Right lobe of liver (tissue), 6 donors: ENCODE measurements at regions not wholly inside any gene's neighbourhood (a gene's known extent, or its start where the extent isn't known, plus 50 kb on each side); places are given as distances from the start of the nearest gene placed in this dataset.

Source experiments
- ATAC-seq, 4 donors: fragments of 200-7000 bp; cut with Tn5 transposase; one replicate each; pipeline ENCODE4 v1.9.1; 2020; ENCODE audit warnings: mild to moderate bottlenecking in 4 of 4, moderate library complexity in 4 of 4
- DNase-seq, 3 donors: peaks; one replicate each; pipeline ENCODE4 v3.0.0-alpha.2; 2020
- H3K27ac ChIP-seq, 3 donors: fragments of 200-600 bp; one replicate each; pipeline ENCODE4 v1.8.0; 2022
- H3K27me3 ChIP-seq, 2 donors: fragments of 200-600 bp; one replicate each; pipeline ENCODE4 v1.8.0; 2022
- H3K36me3 ChIP-seq, 4 donors: fragments of 200-600 bp; sonication (generic) in 1 of 4; one replicate each; pipeline versions ENCODE4 v1.5.1 to v1.8.0; 2017 to 2022; ENCODE audit warnings: control low read depth in 1 of 4
- H3K4me1 ChIP-seq, 4 donors: fragments of 200-600 bp; sonication (generic) in 1 of 4; one replicate each; pipeline versions ENCODE4 v1.5.1 to v1.8.0; 2017 to 2022; ENCODE audit warnings: control low read depth in 1 of 4
- H3K4me3 ChIP-seq, 3 donors: fragments of 200-600 bp; one replicate each; pipeline ENCODE4 v1.8.0; 2022
- H3K9me3 ChIP-seq, 4 donors: fragments of 200-600 bp; sonication (generic) in 1 of 4; one replicate each; pipeline versions ENCODE4 v1.5.1 to v1.8.0; 2017 to 2022; ENCODE audit warnings: control low read depth in 1 of 4
- POLR2A ChIP-seq: fragments of 450-650 bp; IDR thresholded peaks from one replicate; pipeline ENCODE4 v1.6.1; 2017; ENCODE audit warnings: antibody characterized with exemption, mild to moderate bottlenecking
- WGBS: methylation state at CpG from one replicate; pipeline ENCODE4 v1.1.6; 2018; ENCODE audit warnings: low coverage, low lambda C conversion rate; ENCODE audit not compliant: insufficient coverage; ENCODE audit errors: missing lambda C conversion rate; 5-methylcytosine and 5-hydroxymethylcytosine counted together
- intact Hi-C, 2 donors: fragments of 100-400 bp; cut with DNase I; formaldehyde crosslinking; loops; one replicate each; pipeline versions ENCODE4 v1.11.2 to v1.14.1; 2022
- TF ChIP-seq, protein P1 (sequence below), 4 donors: fragments of 200-600 bp in 3 of 4; fragments of 450-650 bp in 1 of 4; IDR thresholded peaks; one replicate each; pipeline versions ENCODE4 v1.5.1 to v1.8.0; 2016 to 2022; ENCODE audit warnings: antibody characterized with exemption in 4 of 4, mild to moderate bottlenecking in 2 of 4
- donor health status: DM: no; HTN: yes; CAD: no.
- donor health status: DM: no; HTN: no; CAD: no.
- donor health status: DM: no; HTN: no; CAD: no.
- donor health status: DM: no; HTN: yes; CAD: no.
- donor health status: DM: no; HTN: yes; CAD: no.

DNA sequence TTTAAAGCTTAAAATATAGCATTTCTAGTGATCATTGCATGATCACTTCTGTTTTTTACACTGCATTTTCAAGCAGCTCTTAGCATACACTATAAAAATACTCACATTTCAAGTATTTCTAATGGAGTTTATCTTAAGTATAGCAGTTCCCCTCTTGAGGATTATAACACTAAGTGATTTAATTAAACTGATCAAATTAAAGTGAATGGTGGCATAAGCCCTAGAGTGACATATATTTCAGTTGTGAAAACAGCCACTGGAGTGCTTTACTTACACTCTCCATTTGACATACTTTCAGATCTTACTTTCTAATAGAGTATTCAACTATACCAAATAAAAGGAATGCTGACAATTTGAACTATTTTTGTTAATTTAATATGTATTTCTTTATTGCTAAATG lies 623.3 kb upstream of the TMPRSS15 start:
- intact Hi-C loops, result no loop called here
- Histone ChIP-seq H3K27me3 (no peaks in the 10 kb centered on the region), H3K4me3 (no peak overlapping the region), H3K27ac (no peak overlapping the region), H3K9me3 (no peaks in the 10 kb centered on the region), H3K36me3 (no peaks in the 10 kb centered on the region), H3K4me1 (no peaks in the 10 kb centered on the region)
- TF ChIP-seq, protein P1, sequence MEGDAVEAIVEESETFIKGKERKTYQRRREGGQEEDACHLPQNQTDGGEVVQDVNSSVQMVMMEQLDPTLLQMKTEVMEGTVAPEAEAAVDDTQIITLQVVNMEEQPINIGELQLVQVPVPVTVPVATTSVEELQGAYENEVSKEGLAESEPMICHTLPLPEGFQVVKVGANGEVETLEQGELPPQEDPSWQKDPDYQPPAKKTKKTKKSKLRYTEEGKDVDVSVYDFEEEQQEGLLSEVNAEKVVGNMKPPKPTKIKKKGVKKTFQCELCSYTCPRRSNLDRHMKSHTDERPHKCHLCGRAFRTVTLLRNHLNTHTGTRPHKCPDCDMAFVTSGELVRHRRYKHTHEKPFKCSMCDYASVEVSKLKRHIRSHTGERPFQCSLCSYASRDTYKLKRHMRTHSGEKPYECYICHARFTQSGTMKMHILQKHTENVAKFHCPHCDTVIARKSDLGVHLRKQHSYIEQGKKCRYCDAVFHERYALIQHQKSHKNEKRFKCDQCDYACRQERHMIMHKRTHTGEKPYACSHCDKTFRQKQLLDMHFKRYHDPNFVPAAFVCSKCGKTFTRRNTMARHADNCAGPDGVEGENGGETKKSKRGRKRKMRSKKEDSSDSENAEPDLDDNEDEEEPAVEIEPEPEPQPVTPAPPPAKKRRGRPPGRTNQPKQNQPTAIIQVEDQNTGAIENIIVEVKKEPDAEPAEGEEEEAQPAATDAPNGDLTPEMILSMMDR (IDR thresholded peaks at IDR 0.05), result no peak
- no peak for TF ChIP-seq POLR2A
- DNase-seq, result no peak
- no peak for ATAC-seq

- no peaks in the 10 kb centered on the region for H3K27me3 ChIP-seq
- intact Hi-C loops, result no loop called here
- H3K9me3 ChIP-seq, result no peaks in the 10 kb centered on the region
- WGBS, result 43% methylated on average over 2 of the region's 2 CpGs
- H3K4me3 ChIP-seq, result no peak overlapping the region
- no peak overlapping the region for H3K27ac ChIP-seq
- ATAC-seq (no peak), DNase-seq (no peak)
- TF ChIP-seq, protein P1 (IDR thresholded peaks at IDR 0.05), result no peak
- TF ChIP-seq POLR2A, result no peak
- H3K4me1 ChIP-seq, result no peaks in the 10 kb centered on the region
- H3K36me3 ChIP-seq, result no peaks in the 10 kb centered on the region
Measured at GRCh38 chr21:19029816-19030215, 626.2 kb upstream of the TMPRSS15 start.

- 47% methylated on average over 1 of the region's 1 CpG for WGBS
- no peak for TF ChIP-seq POLR2A
- TF ChIP-seq, protein P1 (IDR thresholded peaks at IDR 0.05), result no peak
- no peak overlapping the region for H3K27ac ChIP-seq
- H3K36me3 ChIP-seq, result no peaks in the 10 kb centered on the region
- no peak overlapping the region for H3K4me3 ChIP-seq
- H3K27me3 ChIP-seq, result no peaks in the 10 kb centered on the region
- no peaks in the 10 kb centered on the region for H3K9me3 ChIP-seq
- intact Hi-C loops, result no loop called here
- H3K4me1 ChIP-seq, result no peaks in the 10 kb centered on the region
- DNase-seq (no peak), ATAC-seq (no peak)
Measured at GRCh38 chr21:19031953-19032352, 628.4 kb upstream of the TMPRSS15 start.

- ATAC-seq (no peak), DNase-seq (no peak)
- Histone ChIP-seq H3K27me3 (no peaks in the 10 kb centered on the region), H3K27ac (no peak overlapping the region), H3K4me1 (no peaks in the 10 kb centered on the region), H3K9me3 (no peaks in the 10 kb centered on the region), H3K36me3 (no peaks in the 10 kb centered on the region), H3K4me3 (no peak overlapping the region)
- WGBS, result 66% methylated on average over 4 of the region's 4 CpGs
- intact Hi-C loops, result no loop called here
- no peak for TF ChIP-seq POLR2A
- TF ChIP-seq, protein P1 (IDR thresholded peaks at IDR 0.05), result no peak
Measured at GRCh38 chr21:19034041-19034440, 630.5 kb upstream of the TMPRSS15 start.

GRCh38 chr21:19034560-19034959 lies 631.0 kb upstream of the TMPRSS15 start:
- H3K4me1 ChIP-seq, result no peaks in the 10 kb centered on the region

More at GRCh38 chr21:19034560-19034959, 631.0 kb upstream of the TMPRSS15 start:
- no peak overlapping the region for H3K4me3 ChIP-seq
- no peaks in the 10 kb centered on the region for H3K36me3 ChIP-seq
- ATAC-seq (no peak), DNase-seq (no peak)
- intact Hi-C loops, result no loop called here
- no peak overlapping the region for H3K27ac ChIP-seq
- 53% methylated on average over 2 of the region's 2 CpGs for WGBS
- H3K9me3 ChIP-seq, result no peaks in the 10 kb centered on the region
- TF ChIP-seq, protein P1 (IDR thresholded peaks at IDR 0.05), result no peak
- TF ChIP-seq POLR2A, result no peak
- H3K27me3 ChIP-seq, result no peaks in the 10 kb centered on the region
